AG09309 (cell line): ENCODE measurements at regions not wholly inside any gene's neighbourhood (a gene's known extent, or its start where the extent isn't known, plus 50 kb on each side); places are given as distances from the start of the nearest gene placed in this dataset.

Experiments used
- DNase-seq: peaks from one replicate; pipeline ENCODE4 v3.0.0-alpha.2; 2010; ENCODE audit warnings: low read depth
- H3K4me3 ChIP-seq: 2 replicates; pipeline ENCODE4 v1.5.1; 2011; ENCODE audit warnings: mild to moderate bottlenecking, low read depth, low read length, moderate library complexity; ENCODE audit not compliant: control insufficient read depth
- TF ChIP-seq, protein P1 (sequence below): IDR thresholded peaks from 2 replicates; pipeline ENCODE4 v1.5.1; 2011; ENCODE audit warnings: mild to moderate bottlenecking, low read depth, low read length, inconsistent platforms; ENCODE audit not compliant: insufficient read depth, control insufficient read depth; ENCODE audit errors: missing control alignments

GRCh38 chr2:150903055-150903454, 358.6 kb downstream of the RBM43 start:
- DNase-seq = no peak
- TF ChIP-seq, protein P1, sequence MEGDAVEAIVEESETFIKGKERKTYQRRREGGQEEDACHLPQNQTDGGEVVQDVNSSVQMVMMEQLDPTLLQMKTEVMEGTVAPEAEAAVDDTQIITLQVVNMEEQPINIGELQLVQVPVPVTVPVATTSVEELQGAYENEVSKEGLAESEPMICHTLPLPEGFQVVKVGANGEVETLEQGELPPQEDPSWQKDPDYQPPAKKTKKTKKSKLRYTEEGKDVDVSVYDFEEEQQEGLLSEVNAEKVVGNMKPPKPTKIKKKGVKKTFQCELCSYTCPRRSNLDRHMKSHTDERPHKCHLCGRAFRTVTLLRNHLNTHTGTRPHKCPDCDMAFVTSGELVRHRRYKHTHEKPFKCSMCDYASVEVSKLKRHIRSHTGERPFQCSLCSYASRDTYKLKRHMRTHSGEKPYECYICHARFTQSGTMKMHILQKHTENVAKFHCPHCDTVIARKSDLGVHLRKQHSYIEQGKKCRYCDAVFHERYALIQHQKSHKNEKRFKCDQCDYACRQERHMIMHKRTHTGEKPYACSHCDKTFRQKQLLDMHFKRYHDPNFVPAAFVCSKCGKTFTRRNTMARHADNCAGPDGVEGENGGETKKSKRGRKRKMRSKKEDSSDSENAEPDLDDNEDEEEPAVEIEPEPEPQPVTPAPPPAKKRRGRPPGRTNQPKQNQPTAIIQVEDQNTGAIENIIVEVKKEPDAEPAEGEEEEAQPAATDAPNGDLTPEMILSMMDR = no peak
- no peak overlapping the region for H3K4me3 ChIP-seq

- no peak for DNase-seq
- H3K4me3 ChIP-seq = no peak overlapping the region
- TF ChIP-seq, protein P1 = no peak
Measured at GRCh38 chr2:150900913-150901312, 360.8 kb downstream of the RBM43 start.

GRCh38 chr2:150895968-150896367, 365.7 kb downstream of the RBM43 start:
- H3K4me3 ChIP-seq = no peak overlapping the region
- TF ChIP-seq, protein P1 = no peak
- DNase-seq = no peak

- DNase-seq = peak; percentile 56
- no peak overlapping the region for H3K4me3 ChIP-seq
- TF ChIP-seq, protein P1 = no peak
Measured at GRCh38 chr2:150889141-150889540, 372.5 kb downstream of the RBM43 start.

DNA sequence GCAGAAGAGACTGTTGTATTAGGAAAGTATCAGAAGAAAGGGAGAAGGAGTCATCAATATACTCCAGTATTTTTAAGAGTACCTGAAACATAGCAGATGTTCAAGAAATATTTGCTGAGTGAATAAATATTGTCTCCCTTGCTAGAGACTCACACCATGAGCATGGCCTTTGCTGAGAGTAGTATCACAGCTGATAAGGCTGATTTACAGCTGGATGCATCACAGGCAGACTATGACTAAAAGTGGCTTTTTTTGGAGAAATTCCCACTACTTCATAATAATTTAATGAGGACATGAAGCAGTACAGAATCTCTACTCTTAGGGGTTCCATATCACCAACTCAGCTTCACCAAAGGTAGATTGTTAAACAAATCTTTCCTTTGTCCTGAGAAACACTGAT, 373.3 kb downstream of the RBM43 start:
- H3K4me3 ChIP-seq = no peak overlapping the region
- peak; percentile 57 for DNase-seq
- TF ChIP-seq, protein P1 = no peak

DNA sequence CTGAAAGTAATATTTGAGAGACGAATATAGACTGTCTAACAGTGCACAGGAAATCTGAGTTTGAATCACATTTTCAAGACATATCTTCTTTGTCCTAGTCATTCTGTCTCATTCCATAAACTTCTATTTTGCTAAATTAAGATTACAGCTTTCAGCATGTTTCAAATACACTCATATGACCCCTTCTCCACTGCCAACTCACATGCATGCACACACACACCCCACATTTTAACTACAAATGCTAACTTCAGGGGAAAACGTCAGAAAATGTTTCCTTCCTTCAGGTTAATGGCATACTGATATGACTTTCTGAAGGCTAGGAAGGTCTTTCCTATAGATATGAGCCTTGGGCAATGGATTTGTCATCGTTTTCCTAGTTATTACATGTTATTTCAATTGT, 373.7 kb downstream of the RBM43 start:
- H3K4me3 ChIP-seq = no peak overlapping the region
- TF ChIP-seq, protein P1 = no peak
- no peak for DNase-seq
